Neural progenitor cell (in vitro differentiated cells): ENCODE measurements at regions not wholly inside any gene's neighbourhood (a gene's known extent, or its start where the extent isn't known, plus 50 kb on each side); places are given as distances from the start of the nearest gene placed in this dataset.

ENCODE experiments used
- EZH2 ChIP-seq: fragments of 200-600 bp; sonication (generic); IDR thresholded peaks from 2 replicates; pipeline ENCODE4 v1.6.1; 2017; ENCODE audit warnings: antibody characterized with exemption, mild to moderate bottlenecking, moderate library complexity
- EZH2phosphoT487 ChIP-seq: fragments of 200-600 bp; sonication (generic); IDR thresholded peaks from 2 replicates; pipeline ENCODE4 v1.6.1; 2017; ENCODE audit warnings: antibody characterized with exemption
- TF ChIP-seq, protein P1 (sequence below): fragments of 200-600 bp; sonication (generic); IDR thresholded peaks from 2 replicates; pipeline ENCODE4 v1.5.1; 2017; ENCODE audit warnings: antibody characterized with exemption, mild to moderate bottlenecking

GRCh38 chr15:98403569-98403968, 244.8 kb upstream of the IGF1R start:
- TF ChIP-seq, protein P1, sequence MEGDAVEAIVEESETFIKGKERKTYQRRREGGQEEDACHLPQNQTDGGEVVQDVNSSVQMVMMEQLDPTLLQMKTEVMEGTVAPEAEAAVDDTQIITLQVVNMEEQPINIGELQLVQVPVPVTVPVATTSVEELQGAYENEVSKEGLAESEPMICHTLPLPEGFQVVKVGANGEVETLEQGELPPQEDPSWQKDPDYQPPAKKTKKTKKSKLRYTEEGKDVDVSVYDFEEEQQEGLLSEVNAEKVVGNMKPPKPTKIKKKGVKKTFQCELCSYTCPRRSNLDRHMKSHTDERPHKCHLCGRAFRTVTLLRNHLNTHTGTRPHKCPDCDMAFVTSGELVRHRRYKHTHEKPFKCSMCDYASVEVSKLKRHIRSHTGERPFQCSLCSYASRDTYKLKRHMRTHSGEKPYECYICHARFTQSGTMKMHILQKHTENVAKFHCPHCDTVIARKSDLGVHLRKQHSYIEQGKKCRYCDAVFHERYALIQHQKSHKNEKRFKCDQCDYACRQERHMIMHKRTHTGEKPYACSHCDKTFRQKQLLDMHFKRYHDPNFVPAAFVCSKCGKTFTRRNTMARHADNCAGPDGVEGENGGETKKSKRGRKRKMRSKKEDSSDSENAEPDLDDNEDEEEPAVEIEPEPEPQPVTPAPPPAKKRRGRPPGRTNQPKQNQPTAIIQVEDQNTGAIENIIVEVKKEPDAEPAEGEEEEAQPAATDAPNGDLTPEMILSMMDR: no peak
- TF ChIP-seq EZH2phosphoT487: no peak
- TF ChIP-seq EZH2: no peak
